ENCODE measurements at regions not wholly inside any gene's neighbourhood (a gene's known extent, or its start where the extent isn't known, plus 50 kb on each side); places are given as distances from the start of the nearest gene placed in this dataset.

- no peak overlapping the region for H3K4me3 Mint-ChIP-seq (ENCODE audit: low read depth)
- no peaks in the 10 kb centered on the region for H3K4me1 Mint-ChIP-seq (ENCODE audit: low read depth)
- H3K27ac Mint-ChIP-seq = no peak overlapping the region
- no peak for TF ChIP-seq CTCF (IDR thresholded peaks at IDR 0.05; ENCODE audit: unreplicated experiment)
- DNase-seq (ENCODE audit: low spot score, unreplicated experiment) = no peak
- peaks cover 95% of the 10 kb centered on the region for H3K27me3 Mint-ChIP-seq
- no peaks in the 10 kb centered on the region for H3K36me3 Mint-ChIP-seq (ENCODE audit: insufficient read depth)
- no peaks in the 10 kb centered on the region for H3K9me3 Mint-ChIP-seq (ENCODE audit: low read depth)
Observed at GRCh38 chr2:121047383-121047782, 237.6 kb downstream of the TFCP2L1 start.

DNA sequence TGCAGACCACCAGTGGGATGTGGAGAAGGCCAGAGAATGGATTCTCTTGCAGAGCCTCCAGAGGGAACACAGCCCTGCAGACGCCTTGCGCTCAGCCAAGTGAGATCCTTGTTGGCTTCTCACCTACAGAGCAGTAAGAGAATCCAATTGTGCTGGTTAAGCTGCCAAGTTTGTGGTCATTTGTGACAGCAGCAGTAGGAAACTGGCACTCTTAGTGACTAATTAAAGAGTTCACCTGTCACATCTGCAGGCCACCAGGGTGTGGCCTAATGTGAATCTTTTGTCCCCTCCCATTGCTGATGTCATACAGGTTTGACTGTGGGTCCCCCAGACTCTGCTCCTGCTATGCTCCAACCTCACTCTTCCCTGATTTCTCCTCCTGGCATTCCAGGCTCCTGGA lies 235.9 kb downstream of the TFCP2L1 start:
- Mint-ChIP-seq H3K9me3 (ENCODE audit: low read depth) (peaks cover 3% of the 10 kb centered on the region), H3K27me3 (peaks cover 92% of the 10 kb centered on the region), H3K36me3 (ENCODE audit: insufficient read depth) (no peaks in the 10 kb centered on the region), H3K4me3 (ENCODE audit: low read depth) (no peak overlapping the region), H3K27ac (no peak overlapping the region), H3K4me1 (ENCODE audit: low read depth) (no peaks in the 10 kb centered on the region)
- no peak for DNase-seq (ENCODE audit: low spot score, unreplicated experiment)
- no peak for TF ChIP-seq CTCF (IDR thresholded peaks at IDR 0.05; ENCODE audit: unreplicated experiment)

- Mint-ChIP-seq H3K27me3 (peaks cover 87% of the 10 kb centered on the region), H3K4me3 (ENCODE audit: low read depth) (no peak overlapping the region), H3K27ac (no peak overlapping the region), H3K36me3 (ENCODE audit: insufficient read depth) (no peaks in the 10 kb centered on the region), H3K9me3 (ENCODE audit: low read depth) (peaks cover 3% of the 10 kb centered on the region), H3K4me1 (ENCODE audit: low read depth) (no peaks in the 10 kb centered on the region)
- no peak for TF ChIP-seq CTCF (IDR thresholded peaks at IDR 0.05; ENCODE audit: unreplicated experiment)
- DNase-seq (ENCODE audit: low spot score, unreplicated experiment) = no peak
Observed at GRCh38 chr2:121049950-121050585, 234.9 kb downstream of the TFCP2L1 start.

DNA sequence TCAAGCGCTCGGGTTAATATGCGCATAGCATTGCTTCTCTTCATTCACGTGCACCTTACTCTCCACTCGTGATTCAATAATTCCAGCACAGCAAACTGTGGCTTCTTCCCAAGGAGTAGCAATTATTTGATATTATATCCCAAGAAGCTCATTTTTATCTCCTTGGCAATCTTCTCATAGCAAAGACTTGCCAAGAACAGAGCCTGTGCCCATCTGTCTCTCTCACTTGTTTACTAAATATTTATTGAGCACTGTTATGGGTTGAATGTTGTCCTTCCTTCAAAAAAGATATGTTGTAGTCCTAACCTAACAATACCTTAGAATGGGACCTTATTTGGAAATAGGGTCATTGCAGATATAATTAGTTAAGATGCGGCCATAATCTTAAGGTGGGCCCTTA lies 233.7 kb downstream of the TFCP2L1 start:
- Mint-ChIP-seq H3K27me3 (peaks cover 87% of the 10 kb centered on the region), H3K4me3 (ENCODE audit: low read depth) (no peak overlapping the region), H3K27ac (no peak overlapping the region), H3K4me1 (ENCODE audit: low read depth) (no peaks in the 10 kb centered on the region), H3K9me3 (ENCODE audit: low read depth) (peaks cover 3% of the 10 kb centered on the region), H3K36me3 (ENCODE audit: insufficient read depth) (no peaks in the 10 kb centered on the region)
- no peak for TF ChIP-seq CTCF (IDR thresholded peaks at IDR 0.05; ENCODE audit: unreplicated experiment)
- no peak for DNase-seq (ENCODE audit: low spot score, unreplicated experiment)

DNA sequence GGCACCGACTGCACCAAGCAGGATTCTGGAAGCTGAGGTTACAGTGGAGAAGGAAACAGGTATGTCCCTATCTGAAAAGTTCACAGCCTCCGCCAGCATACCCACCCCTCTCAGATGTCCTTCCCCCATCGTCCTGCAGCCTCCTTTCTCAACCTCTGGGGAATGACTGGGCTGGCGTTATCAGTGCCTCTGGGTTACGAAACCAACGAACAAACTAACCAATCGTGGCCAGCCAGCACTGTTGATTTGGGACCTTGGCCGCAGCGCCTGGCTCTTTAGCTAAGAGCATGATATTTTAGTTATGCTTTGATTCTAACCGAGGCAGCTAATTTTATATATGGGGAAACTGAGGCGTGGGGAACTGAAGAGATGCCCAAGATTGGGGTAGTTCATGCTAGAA lies 233.0 kb downstream of the TFCP2L1 start:
- H3K4me1 Mint-ChIP-seq (ENCODE audit: low read depth) = no peaks in the 10 kb centered on the region
- TF ChIP-seq CTCF (IDR thresholded peaks at IDR 0.05; ENCODE audit: unreplicated experiment) = no peak
- H3K27me3 Mint-ChIP-seq = peaks cover 87% of the 10 kb centered on the region
- no peak overlapping the region for H3K4me3 Mint-ChIP-seq (ENCODE audit: low read depth)
- H3K9me3 Mint-ChIP-seq (ENCODE audit: low read depth) = peaks cover 3% of the 10 kb centered on the region
- no peak for DNase-seq (ENCODE audit: low spot score, unreplicated experiment)
- H3K36me3 Mint-ChIP-seq (ENCODE audit: insufficient read depth) = no peaks in the 10 kb centered on the region
- no peak overlapping the region for H3K27ac Mint-ChIP-seq
